GM12878 (cell line): ENCODE measurements at regions not wholly inside any gene's neighbourhood (a gene's known extent, or its start where the extent isn't known, plus 50 kb on each side); places are given as distances from the start of the nearest gene placed in this dataset.

Experiments used
- ATAC-seq: fragments of 200-7000 bp; cut with Tn5 transposase; 3 replicates; pipeline ENCODE4 v1.9.1; 2020; ENCODE audit warnings: mild to moderate bottlenecking, moderate library complexity
- BruUV-seq: library from RNA; stranded (reverse); fragments of 400-500 nt; replicated peaks from 2 replicates; lab custom pipeline; 2021; lab: Mats Ljungman, UMichigan
- CTCF ChIA-PET: fragments of 300-600 bp; sonication (Branson Sonifier 250); formaldehyde crosslinking; extraction: SDS; loops from one replicate; lab custom pipeline; 2021; ENCODE audit warnings: inconsistent platforms; lab: Yijun Ruan, JAX
- POLR2A ChIA-PET: fragments of 350-600 bp; formaldehyde crosslinking; extraction: SDS; loops from one replicate; lab custom pipeline; 2021; ENCODE audit warnings: inconsistent platforms; lab: Charles Lee
- RAD21 ChIA-PET: fragments of 300-600 bp; sonication (Branson Sonifier 250); formaldehyde crosslinking; loops from one replicate; lab custom pipeline; 2023; ENCODE audit warnings: antibody characterized with exemption; ENCODE audit not compliant: unreplicated experiment; lab: Charles Lee
- SMC1A ChIA-PET: fragments of 300-600 bp; sonication (Branson Sonifier 250); formaldehyde crosslinking; loops from one replicate; lab custom pipeline; 2023; ENCODE audit not compliant: unreplicated experiment, uncharacterized antibody; lab: Charles Lee
- DNase-seq: peaks from one replicate; pipeline ENCODE4 v3.0.0-alpha.2; 2011; ENCODE audit warnings: low read depth, low spot score
- FAIRE-seq: peaks from 3 replicates; lab custom pipeline; 2011; peaks lifted over from hg19 to GRCh38; lab: Jason Lieb, UNC
- H2AFZ ChIP-seq: 2 replicates; pipeline ENCODE4 v1.6.0; 2011; ENCODE audit warnings: low read depth, low read length, control low read depth; ENCODE audit not compliant: control insufficient read depth
- H3K27ac ChIP-seq: 2 replicates; pipeline ENCODE4 v1.5.1; 2011; ENCODE audit warnings: control low read depth; ENCODE audit not compliant: control insufficient read depth, insufficient read depth
- H3K27me3 ChIP-seq, 2 experiments: replicated peaks in 1 of 2; 2 replicates each; pipeline versions ENCODE4 v1.6.0 to v1.6.1; 2011; ENCODE audit warnings: low read length in 1 of 2; ENCODE audit not compliant: control insufficient read depth in 2 of 2, insufficient read depth in 2 of 2
- H3K36me3 ChIP-seq, 2 experiments: 2 replicates each; pipeline ENCODE4 v1.5.1; 2011; ENCODE audit warnings: low read length in 1 of 2; ENCODE audit not compliant: control insufficient read depth in 2 of 2, insufficient read depth in 2 of 2
- H3K4me1 ChIP-seq: 2 replicates; pipeline ENCODE4 v1.6.1; 2011; ENCODE audit warnings: mild to moderate bottlenecking, low read length, moderate library complexity, mixed read lengths; ENCODE audit not compliant: control insufficient read depth, insufficient read depth
- H3K4me2 ChIP-seq: 2 replicates; pipeline ENCODE4 v1.6.0; 2011; ENCODE audit warnings: control low read depth; ENCODE audit not compliant: control insufficient read depth, insufficient read depth
- H3K4me3 ChIP-seq: fragments of 200-600 bp; sonication (generic); 2 replicates; pipeline ENCODE4 v1.5.1; 2016
- H3K79me2 ChIP-seq: 2 replicates; pipeline ENCODE4 v1.6.0; 2011; ENCODE audit warnings: low read length; ENCODE audit not compliant: control insufficient read depth, insufficient read depth
- H3K9ac ChIP-seq: 2 replicates; pipeline ENCODE4 v1.8.0; 2011; ENCODE audit warnings: low read length, control low read depth, mixed read lengths; ENCODE audit not compliant: control insufficient read depth, insufficient read depth
- H3K9me3 ChIP-seq: replicated peaks from 3 replicates; pipeline ENCODE4 v1.5.1; 2011; ENCODE audit warnings: mild to moderate bottlenecking, low read length; ENCODE audit not compliant: control insufficient read depth, insufficient read depth
- H4K20me1 ChIP-seq: 2 replicates; pipeline ENCODE4 v1.6.0; 2011; ENCODE audit not compliant: control insufficient read depth, insufficient read depth
- CBFB ChIP-seq: IDR thresholded peaks from 2 replicates; pipeline ENCODE4 v1.6.1; 2016; ENCODE audit warnings: antibody characterized with exemption, low read depth
- DPF2 ChIP-seq: fragments of 450-650 bp; IDR thresholded peaks from 2 replicates; pipeline ENCODE4 v1.6.1; 2017; ENCODE audit warnings: mild to moderate bottlenecking
- E2F4 ChIP-seq: IDR thresholded peaks from 2 replicates; pipeline ENCODE4 v1.6.1; 2012; ENCODE audit warnings: low read depth, low read length, improper control_type of control experiment
- GABPA ChIP-seq: IDR thresholded peaks from 2 replicates; pipeline ENCODE4 v1.6.1; 2014; ENCODE audit warnings: antibody characterized with exemption, low read depth, mild to moderate bottlenecking, inconsistent platforms
- HDAC6 ChIP-seq: fragments of 200-600 bp; sonication (generic); IDR thresholded peaks from one replicate; pipeline ENCODE4 v1.8.0; 2017; ENCODE audit warnings: antibody characterized with exemption; ENCODE audit not compliant: unreplicated experiment
- IKZF2 ChIP-seq, 2 experiments: fragments of 450-650 bp; IDR thresholded peaks; 2 replicates each; pipeline ENCODE4 v1.6.1; 2017; ENCODE audit warnings: mild to moderate bottlenecking in 2 of 2, moderate library complexity in 2 of 2
- JUNB ChIP-seq: IDR thresholded peaks from 2 replicates; pipeline ENCODE4 v1.6.1; 2016; ENCODE audit warnings: antibody characterized with exemption, mild to moderate bottlenecking
- JUND ChIP-seq: IDR thresholded peaks from 2 replicates; pipeline ENCODE4 v1.6.1; 2012; ENCODE audit warnings: low read depth, mild to moderate bottlenecking, low read length, improper control_type of control experiment, moderate library complexity
- MXI1 ChIP-seq: fragments of 150-350 bp; IDR thresholded peaks from 2 replicates; pipeline ENCODE4 v1.6.1; 2011; ENCODE audit warnings: low read depth, mild to moderate bottlenecking, inconsistent platforms, low read length, improper control_type of control experiment
- NBN ChIP-seq: fragments of 450-650 bp; IDR thresholded peaks from 2 replicates; pipeline ENCODE4 v1.6.1; 2016
- PBX3 ChIP-seq: IDR thresholded peaks from 2 replicates; pipeline ENCODE4 v1.6.1; 2011; ENCODE audit warnings: mild to moderate bottlenecking, low read depth, low read length, moderate library complexity; ENCODE audit not compliant: insufficient replicate concordance
- POU2F2 ChIP-seq: IDR thresholded peaks from 3 replicates; pipeline ENCODE4 v1.6.1; 2011; ENCODE audit warnings: low read depth, mild to moderate bottlenecking, low read length, borderline replicate concordance
- SPI1 ChIP-seq: IDR thresholded peaks from 2 replicates; pipeline ENCODE4 v1.6.1; 2011; ENCODE audit warnings: low read depth, mild to moderate bottlenecking, low read length, moderate library complexity, borderline replicate concordance; ENCODE audit not compliant: insufficient read depth
- USF1 ChIP-seq: IDR thresholded peaks from 2 replicates; pipeline ENCODE4 v1.6.1; 2011; ENCODE audit warnings: borderline replicate concordance, low read depth, mild to moderate bottlenecking, moderate library complexity, mixed read lengths, low read length; ENCODE audit not compliant: insufficient read depth; ENCODE audit errors: extremely low read length
- ZBED1 ChIP-seq: IDR thresholded peaks from 2 replicates; pipeline ENCODE4 v1.6.1; 2016; ENCODE audit warnings: borderline replicate concordance
- ZBTB4 ChIP-seq: fragments of 450-650 bp; formaldehyde crosslinking; IDR thresholded peaks from 2 replicates; pipeline ENCODE4 v1.4.0; 2022; ENCODE audit warnings: mild to moderate bottlenecking, moderate library complexity
- ZNF217 ChIP-seq: fragments of 450-650 bp; IDR thresholded peaks from 2 replicates; pipeline ENCODE4 v1.6.1; 2017; ENCODE audit warnings: antibody characterized with exemption, mild to moderate bottlenecking
- WGBS: methylation state at CpG from one replicate; pipeline ENCODE4 v1.1.6; 2016; ENCODE audit warnings: low lambda C conversion rate; ENCODE audit not compliant: insufficient replicate concordance, insufficient coverage; ENCODE audit errors: missing lambda C conversion rate; 5-methylcytosine and 5-hydroxymethylcytosine counted together
- in situ Hi-C: fragments of 300-500 bp; cut with MboI; formaldehyde crosslinking; loops from 9 replicates; pipeline ENCODE4 v1.14.3; 2018; ENCODE audit warnings: mixed read lengths
- intact Hi-C: fragments of 100-400 bp; cut with micrococcal nuclease; formaldehyde crosslinking; loops from one replicate; pipeline ENCODE4 v1.14.2; 2022; ENCODE audit not compliant: unreplicated experiment

- intact Hi-C loops (no loop called here), in situ Hi-C loops (no loop called here)
- H3K79me2 ChIP-seq: no peaks in the 10 kb centered on the region
- no peak overlapping the region for H3K9ac ChIP-seq
- ATAC-seq (no peak), FAIRE-seq (no peak), DNase-seq (no peak)
- no peaks in the 10 kb centered on the region for H3K36me3 ChIP-seq
- H3K4me1 ChIP-seq: no peaks in the 10 kb centered on the region
- ChIA-PET SMC1A (no interaction called here), RAD21 (no interaction called here), CTCF (interaction anchor here (0.5 kb wide), 1 partner anchor 20 kb away, joined by 3 read pairs; no protein-coding TSS in a partner anchor), POLR2A (no interaction called here)
- H3K27ac ChIP-seq: no peak overlapping the region
- 29% methylated on average over 4 of the region's 4 CpGs for WGBS
- no peaks in the 10 kb centered on the region for H3K27me3 ChIP-seq
- TF ChIP-seq SPI1 (no peak), POU2F2 (no peak), ZNF217 (no peak), JUND (no peak), E2F4 (no peak), NBN (no peak), MXI1 (no peak), GABPA (no peak), JUNB (no peak), ZBED1 (no peak), HDAC6 (no peak), ZBTB4 (CRISPR knock-in tag) (no peak), PBX3 (no peak), DPF2 (no peak), USF1 (no peak), CBFB (no peak), IKZF2 (IDR thresholded peaks at IDR 0.05) (no peak)
- no peaks in the 10 kb centered on the region for H4K20me1 ChIP-seq
- no peak overlapping the region for H3K4me2 ChIP-seq
- H3K9me3 ChIP-seq: no peaks in the 10 kb centered on the region; the same call in 2 of the 3 replicates
- H3K4me3 ChIP-seq: no peak overlapping the region
- BruUV-seq: no TSS peak
- H2AFZ ChIP-seq: no peak overlapping the region
Measured at GRCh38 chr5:5588386-5588785, 165.9 kb downstream of the ICE1 start.
